H1 (cell line): ENCODE measurements at regions not wholly inside any gene's neighbourhood (a gene's known extent, or its start where the extent isn't known, plus 50 kb on each side); places are given as distances from the start of the nearest gene placed in this dataset.

Experiments used
- CTCF ChIA-PET: fragments of 300-600 bp; sonication (Branson Sonifier 250); formaldehyde crosslinking; loops from one replicate; lab custom pipeline; 2021; ENCODE audit not compliant: partially characterized antibody; lab: Charles Lee
- POLR2A ChIA-PET: fragments of 300-600 bp; sonication (Branson Sonifier 250); formaldehyde crosslinking; loops from one replicate; lab custom pipeline; 2021; ENCODE audit warnings: inconsistent platforms; ENCODE audit not compliant: partially characterized antibody; lab: Charles Lee
- DNase-seq, 2 experiments: peaks; one replicate each; pipeline versions ENCODE4 v3.0.0 to v3.0.0-alpha.2; 2010 to 2022; ENCODE audit warnings: low spot score in 2 of 2, low read depth in 1 of 2, mixed read lengths in 1 of 2
- FAIRE-seq: peaks from 2 replicates; lab custom pipeline; 2011; peaks lifted over from hg19 to GRCh38; lab: Jason Lieb, UNC
- H2AFZ ChIP-seq: 2 replicates; pipeline ENCODE4 v1.8.1; 2012; ENCODE audit warnings: low read length, inconsistent platforms
- H2AK5ac ChIP-seq: 2 replicates; pipeline ENCODE4 v1.6.1; 2013; ENCODE audit warnings: low read depth, low read length
- H2BK120ac ChIP-seq: replicated peaks from 2 replicates; pipeline ENCODE3; 2013; ENCODE audit warnings: low read depth, low read length, inconsistent platforms
- H2BK12ac ChIP-seq: 2 replicates; pipeline ENCODE4 v1.6.1; 2013; ENCODE audit warnings: low read depth, low read length
- H2BK15ac ChIP-seq: 2 replicates; pipeline ENCODE4 v1.6.1; 2013; ENCODE audit warnings: low read length
- H2BK20ac ChIP-seq: 2 replicates; pipeline ENCODE4 v1.6.1; 2013; ENCODE audit warnings: low read length
- H2BK5ac ChIP-seq: 2 replicates; pipeline ENCODE4 v1.6.1; 2013; ENCODE audit warnings: low read depth, low read length
- H3K14ac ChIP-seq: 2 replicates; pipeline ENCODE4 v1.6.1; 2013; ENCODE audit warnings: inconsistent platforms; ENCODE audit not compliant: insufficient read length
- H3K18ac ChIP-seq: 2 replicates; pipeline ENCODE4 v1.6.1; 2013; ENCODE audit warnings: low read length; ENCODE audit errors: extremely low read depth
- H3K23ac ChIP-seq: 2 replicates; pipeline ENCODE4 v1.6.1; 2013; ENCODE audit warnings: inconsistent platforms; ENCODE audit not compliant: insufficient read length
- H3K23me2 ChIP-seq: 2 replicates; pipeline ENCODE4 v1.6.1; 2013; ENCODE audit warnings: low read depth, low read length
- H3K27ac ChIP-seq: 2 replicates; pipeline ENCODE4 v1.6.1; 2011; ENCODE audit warnings: low read depth, low read length, inconsistent platforms
- H3K27me3 ChIP-seq, 4 experiments: replicated peaks in 1 of 4; 1 replicate in 1 of 4; 2 replicates in 3 of 4; pipeline versions ENCODE4 v1.6.1 to v1.8.1; 2011 to 2013; ENCODE audit warnings: low read length in 3 of 4, mild to moderate bottlenecking in 3 of 4, inconsistent platforms in 2 of 4, mixed read lengths in 2 of 4, moderate library complexity in 1 of 4; ENCODE audit not compliant: control insufficient read depth in 3 of 4, insufficient read depth in 3 of 4; ENCODE audit errors: extremely low read depth in 1 of 4
- H3K36me3 ChIP-seq, 4 experiments: 2 replicates each; pipeline versions ENCODE4 v1.6.1 to v1.8.1; 2011 to 2013; ENCODE audit warnings: mild to moderate bottlenecking in 4 of 4, low read length in 3 of 4, moderate library complexity in 2 of 4, control low read depth in 1 of 4, inconsistent platforms in 1 of 4; ENCODE audit not compliant: insufficient read depth in 4 of 4, control insufficient read depth in 2 of 4
- H3K4ac ChIP-seq: replicated peaks from 2 replicates; pipeline ENCODE3; 2013; ENCODE audit warnings: low read length, low read depth, mixed read lengths, inconsistent platforms; ENCODE audit not compliant: insufficient read length
- H3K4me1 ChIP-seq, 4 experiments: replicated peaks in 1 of 4; 1 replicate in 1 of 4; 2 replicates in 3 of 4; pipeline versions ENCODE4 v1.6.1 to v1.8.1; 2011 to 2013; ENCODE audit warnings: low read length in 3 of 4, inconsistent platforms in 2 of 4, mixed read lengths in 1 of 4; ENCODE audit not compliant: insufficient read depth in 4 of 4, control insufficient read depth in 3 of 4
- H3K4me2 ChIP-seq, 2 experiments: 2 replicates each; pipeline versions ENCODE4 v1.6.1 to v1.8.1; 2011 to 2013; ENCODE audit warnings: low read depth in 2 of 2, low read length in 2 of 2, control low read depth in 1 of 2, inconsistent platforms in 1 of 2, mild to moderate bottlenecking in 1 of 2; ENCODE audit not compliant: insufficient read depth in 1 of 2
- H3K4me3 ChIP-seq, 4 experiments: fragments of 200-600, 300-600 bp in 1 of 4; sonication (generic), shearing (Covaris generic), sonication (Bioruptor Twin) in 1 of 4; 2 replicates each; pipeline versions ENCODE4 v1.5.1 to v1.8.1; 2011 to 2016; ENCODE audit warnings: low read length in 4 of 4, low read depth in 3 of 4, control low read depth in 2 of 4, inconsistent platforms in 2 of 4, mild to moderate bottlenecking in 2 of 4, mixed read lengths in 1 of 4, moderate library complexity in 1 of 4; ENCODE audit not compliant: insufficient read depth in 2 of 4; ENCODE audit errors: extremely low read depth in 1 of 4
- H3K56ac ChIP-seq: replicated peaks from 2 replicates; pipeline ENCODE3; 2013; ENCODE audit warnings: low read depth, mild to moderate bottlenecking, mixed read lengths, low read length, inconsistent platforms; ENCODE audit not compliant: insufficient read length
- H3K79me1 ChIP-seq: 2 replicates; pipeline ENCODE4 v1.6.1; 2013; ENCODE audit warnings: low read depth, low read length, control low read depth
- H3K79me2 ChIP-seq, 2 experiments: 2 replicates each; pipeline versions ENCODE4 v1.6.1 to v1.8.1; 2012 to 2013; ENCODE audit warnings: low read length in 2 of 2, mild to moderate bottlenecking in 2 of 2, inconsistent platforms in 1 of 2; ENCODE audit not compliant: insufficient read depth in 2 of 2, control insufficient read depth in 1 of 2
- H3K9ac ChIP-seq, 4 experiments: replicated peaks in 1 of 4; 1 replicate in 1 of 4; 2 replicates in 3 of 4; pipeline versions ENCODE4 v1.6.1 to v1.8.1; 2011 to 2013; ENCODE audit warnings: low read depth in 3 of 4, low read length in 3 of 4, control low read depth in 2 of 4, mild to moderate bottlenecking in 2 of 4, moderate library complexity in 2 of 4, inconsistent platforms in 1 of 4; ENCODE audit errors: extremely low read depth in 1 of 4
- H3K9me3 ChIP-seq, 2 experiments: 2 replicates each; pipeline versions ENCODE4 v1.6.1 to v1.8.1; 2012 to 2013; ENCODE audit warnings: mild to moderate bottlenecking in 2 of 2, moderate library complexity in 2 of 2, control low read depth in 1 of 2, inconsistent platforms in 1 of 2, low read depth in 1 of 2, low read length in 1 of 2, mixed read lengths in 1 of 2; ENCODE audit not compliant: insufficient read depth in 2 of 2
- H4K20me1 ChIP-seq, 2 experiments: replicated peaks in 1 of 2; 2 replicates each; pipeline versions ENCODE3 to v1.8.1; 2011 to 2013; ENCODE audit warnings: inconsistent platforms in 2 of 2, low read length in 2 of 2, mild to moderate bottlenecking in 1 of 2; ENCODE audit not compliant: insufficient read depth in 2 of 2, control insufficient read depth in 1 of 2
- H4K5ac ChIP-seq: 2 replicates; pipeline ENCODE4 v1.6.1; 2013; ENCODE audit warnings: low read length, low read depth, mixed read lengths, inconsistent platforms; ENCODE audit not compliant: insufficient read length
- H4K8ac ChIP-seq: 2 replicates; pipeline ENCODE4 v1.8.0; 2013; ENCODE audit warnings: mild to moderate bottlenecking, moderate library complexity, low read length, inconsistent platforms; ENCODE audit not compliant: insufficient read depth; ENCODE audit errors: extremely low read depth
- H4K91ac ChIP-seq: replicated peaks from 2 replicates; pipeline ENCODE3; 2013; ENCODE audit warnings: low read length, mixed read lengths, inconsistent platforms; ENCODE audit not compliant: insufficient read length
- CEBPB ChIP-seq: IDR thresholded peaks from 2 replicates; pipeline ENCODE4 v1.6.1; 2012; ENCODE audit warnings: low read depth, low read length
- GABPA ChIP-seq: IDR thresholded peaks from 2 replicates; pipeline ENCODE4 v1.6.1; 2011; ENCODE audit warnings: mild to moderate bottlenecking, low read length, moderate library complexity, borderline replicate concordance; ENCODE audit not compliant: insufficient read depth
- MAFK ChIP-seq: IDR thresholded peaks from 2 replicates; pipeline ENCODE4 v1.6.1; 2012; ENCODE audit warnings: low read depth, mild to moderate bottlenecking, improper control_type of control experiment, low read length
- SP4 ChIP-seq: IDR thresholded peaks from 2 replicates; pipeline ENCODE4 v1.6.1; 2012; ENCODE audit warnings: low read length, inconsistent platforms
- TEAD4 ChIP-seq: IDR thresholded peaks from 2 replicates; pipeline ENCODE4 v1.6.1; 2012; ENCODE audit warnings: low read depth, low read length, inconsistent platforms, mixed read lengths
- YY1 ChIP-seq: IDR thresholded peaks from 2 replicates; pipeline ENCODE4 v1.6.1; 2011; ENCODE audit warnings: low read depth, mild to moderate bottlenecking, low read length
- WGBS, 2 experiments: shearing (Covaris generic) in 1 of 2; methylation state at CpG; one replicate each; pipeline versions ENCODE4 v1.1.6 to v1.1.7; 2013 to 2015; ENCODE audit warnings: low lambda C conversion rate in 2 of 2, mixed read lengths in 2 of 2, inconsistent platforms in 1 of 2, low coverage in 1 of 2, missing lambda C conversion rate in 1 of 2; ENCODE audit not compliant: insufficient replicate concordance in 2 of 2, insufficient coverage in 1 of 2, insufficient read length in 1 of 2; ENCODE audit errors: extremely low coverage in 1 of 2, missing lambda C conversion rate in 1 of 2; 5-methylcytosine and 5-hydroxymethylcytosine counted together

- FAIRE-seq (no peak), DNase-seq (no peak)
- H3K79me1 ChIP-seq = no peaks in the 10 kb centered on the region
- POLR2A ChIA-PET = no interaction called here
- no peaks in the 10 kb centered on the region for H3K79me2 ChIP-seq
- no peak overlapping the region for H2BK20ac ChIP-seq
- H3K4ac ChIP-seq = no peak overlapping the region
- H3K27ac ChIP-seq = no peak overlapping the region
- no peaks in the 10 kb centered on the region for H3K23me2 ChIP-seq
- H2AFZ ChIP-seq = no peak overlapping the region
- H3K56ac ChIP-seq = no peak overlapping the region
- H3K14ac ChIP-seq = no peak overlapping the region
- no peak overlapping the region for H3K18ac ChIP-seq
- no peak overlapping the region for H3K23ac ChIP-seq
- no peaks in the 10 kb centered on the region for H3K36me3 ChIP-seq
- 0 out of 7 replicates have a peak, but pooled peaks cover 0 to 2% (median 0%) of the 10 kb centered on the region in 4 experiments for H3K27me3 ChIP-seq
- no peak overlapping the region for H4K8ac ChIP-seq
- 92% methylated on average over 5 of the region's 5 CpGs; no CpG with 5 or more reads in 1 of the 2 experiments for WGBS, 2 experiments
- H3K4me2 ChIP-seq = no peak overlapping the region
- H4K5ac ChIP-seq = no peak overlapping the region
- no peak overlapping the region for H2AK5ac ChIP-seq
- no peak overlapping the region for H2BK5ac ChIP-seq
- TF ChIP-seq CEBPB (no peak), YY1 (no peak), MAFK (no peak), SP4 (no peak), GABPA (no peak), TEAD4 (no peak)
- H2BK12ac ChIP-seq = no peak overlapping the region
- no peaks in the 10 kb centered on the region for H3K9me3 ChIP-seq
- CTCF ChIA-PET = interaction anchor here (0.5 kb wide), 1 partner anchor 51 kb away, joined by 3 read pairs; no protein-coding TSS in a partner anchor
- H4K20me1 ChIP-seq = no peaks in the 10 kb centered on the region
- no peak overlapping the region for H4K91ac ChIP-seq
- H2BK15ac ChIP-seq = no peak overlapping the region
- peaks cover 0 to 7% (median 5%) of the 10 kb centered on the region in 4 experiments; a peak in 3 of 7 replicates for H3K4me1 ChIP-seq
- no peak overlapping the region for H3K9ac ChIP-seq
- no peak overlapping the region for H3K4me3 ChIP-seq
- no peak overlapping the region for H2BK120ac ChIP-seq
These were observed 91.2 kb upstream of the KAZN start for GRCh38 chr1:14507262-14507661.
